ENCODE measurements at regions not wholly inside any gene's neighbourhood (a gene's known extent, or its start where the extent isn't known, plus 50 kb on each side); places are given as distances from the start of the nearest gene placed in this dataset.
"Not testable (repeated sequence)": the region's sequence is repeated elsewhere in the genome, so short reads cannot be mapped to it uniquely, and the experiment has no call there.

DNA sequence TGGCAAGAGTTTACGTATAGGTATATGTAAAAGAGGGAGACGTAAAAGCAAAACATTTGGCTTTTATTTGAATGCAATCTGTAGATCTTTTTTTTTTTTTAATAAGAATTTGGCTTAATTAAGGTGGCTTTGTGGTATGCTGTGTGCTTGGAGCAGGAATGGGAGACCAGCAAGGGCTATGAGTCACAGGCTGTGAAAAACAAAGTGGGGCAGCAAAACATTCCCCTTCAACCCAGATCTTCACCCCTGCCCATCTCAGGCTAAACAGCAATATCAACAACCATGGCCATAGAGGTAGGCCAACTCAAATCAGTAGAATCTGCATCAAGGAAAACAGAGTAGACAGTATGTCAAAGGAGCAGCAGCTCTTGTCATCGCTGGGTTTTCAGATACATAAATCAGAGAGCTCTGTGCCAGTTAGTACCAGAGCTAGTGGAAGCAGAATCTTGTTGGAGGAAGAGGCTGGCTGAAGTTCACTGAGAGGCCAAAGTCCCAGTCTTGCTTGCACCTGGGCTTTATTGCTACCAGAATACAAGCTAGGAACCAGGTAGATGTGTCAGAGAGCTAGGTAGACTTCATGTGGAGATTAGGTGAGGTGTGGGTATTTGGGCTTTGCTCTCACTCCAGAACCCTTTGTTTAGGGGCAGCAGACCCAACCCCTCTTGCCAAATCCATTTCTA, 191.5 kb upstream of the FANCL start:
- DNase-seq: no peak

DNA sequence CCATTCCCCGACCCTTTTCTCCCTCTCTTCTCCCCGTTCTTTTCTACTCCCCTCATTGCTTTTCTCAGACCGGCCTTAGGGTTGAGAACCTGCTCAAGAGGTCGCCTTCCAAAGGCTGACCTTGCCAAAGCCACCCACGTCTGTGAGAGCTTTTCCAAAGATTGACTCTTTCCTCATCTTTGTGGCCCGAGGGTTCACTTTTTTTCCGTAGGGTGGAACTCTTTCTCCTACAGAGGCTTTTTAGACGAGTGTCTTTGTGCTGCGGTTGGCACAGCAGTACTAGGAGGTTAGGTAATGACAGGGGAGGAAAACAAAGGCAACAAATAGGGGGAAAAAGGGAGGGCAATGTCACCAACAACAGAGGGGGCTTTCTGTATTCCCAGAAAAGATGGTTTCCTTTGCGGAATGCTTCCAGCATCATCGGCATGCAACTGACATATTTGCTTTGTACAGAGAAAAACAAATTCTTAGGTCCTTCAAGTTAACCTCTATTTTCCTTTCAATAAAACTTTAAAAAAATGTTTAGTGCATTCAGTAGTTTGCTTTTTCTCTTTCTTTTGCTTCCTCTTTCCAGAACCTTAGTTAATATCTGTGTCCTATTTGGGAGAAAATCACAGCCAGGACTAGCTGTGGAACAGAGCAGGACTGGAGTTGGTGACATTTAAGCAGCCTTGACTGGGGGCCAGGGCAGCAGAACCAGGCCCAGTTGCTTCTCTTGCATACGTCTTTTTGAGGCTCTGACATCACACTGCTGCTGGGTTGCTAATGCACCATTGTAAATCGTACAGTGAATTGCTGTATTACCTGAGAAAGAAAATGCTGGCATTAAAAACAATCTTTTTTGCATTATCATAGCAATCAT, 188.1 kb upstream of the FANCL start:
- peak; percentile 42 for DNase-seq

DNA sequence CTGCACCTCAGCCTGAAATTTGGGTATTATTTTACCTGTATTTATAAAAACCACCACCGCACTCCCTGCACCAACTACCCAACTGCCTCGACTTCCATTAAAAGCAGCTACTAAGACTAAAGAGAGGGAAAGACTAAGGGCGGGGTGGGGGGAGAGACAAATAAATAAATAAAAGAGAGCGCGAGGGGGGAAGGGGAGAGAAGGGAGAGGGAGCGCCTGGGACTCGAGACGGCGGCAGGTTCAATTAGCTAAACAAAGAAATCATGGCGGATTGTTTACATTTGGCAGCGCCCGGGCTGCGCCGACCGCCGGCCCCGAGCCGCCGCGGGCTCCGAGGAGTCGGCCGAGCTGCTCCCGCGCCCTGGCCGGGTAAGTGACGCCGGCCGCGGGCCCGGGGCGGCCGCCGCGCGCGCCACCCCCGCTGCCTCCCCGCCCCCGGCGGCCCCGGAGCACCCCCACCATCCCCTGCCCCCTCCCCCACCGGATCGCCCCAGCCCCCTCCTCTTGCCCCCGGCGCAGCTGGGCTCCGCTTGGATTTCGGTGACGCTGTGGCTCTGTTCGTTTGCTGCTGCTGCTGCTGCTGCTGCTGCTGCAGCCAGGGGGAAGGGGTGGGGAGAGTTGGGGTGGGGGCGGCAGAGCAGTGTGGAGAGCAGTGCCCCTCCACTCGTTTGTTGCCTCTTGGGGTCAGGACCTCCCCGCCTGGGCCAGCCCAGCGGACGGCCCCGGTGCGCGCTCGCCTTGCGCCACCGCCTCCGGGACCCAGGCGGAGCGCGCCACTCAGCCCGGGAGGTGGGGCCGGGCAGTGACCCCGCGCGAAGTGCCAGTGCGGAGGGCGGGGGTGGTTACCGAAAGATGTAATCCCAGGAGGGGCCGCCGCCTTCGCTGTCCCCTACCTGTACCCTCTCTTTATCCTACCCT, 187.2 kb upstream of the FANCL start:
- DNase-seq: peak; percentile 59

DNA sequence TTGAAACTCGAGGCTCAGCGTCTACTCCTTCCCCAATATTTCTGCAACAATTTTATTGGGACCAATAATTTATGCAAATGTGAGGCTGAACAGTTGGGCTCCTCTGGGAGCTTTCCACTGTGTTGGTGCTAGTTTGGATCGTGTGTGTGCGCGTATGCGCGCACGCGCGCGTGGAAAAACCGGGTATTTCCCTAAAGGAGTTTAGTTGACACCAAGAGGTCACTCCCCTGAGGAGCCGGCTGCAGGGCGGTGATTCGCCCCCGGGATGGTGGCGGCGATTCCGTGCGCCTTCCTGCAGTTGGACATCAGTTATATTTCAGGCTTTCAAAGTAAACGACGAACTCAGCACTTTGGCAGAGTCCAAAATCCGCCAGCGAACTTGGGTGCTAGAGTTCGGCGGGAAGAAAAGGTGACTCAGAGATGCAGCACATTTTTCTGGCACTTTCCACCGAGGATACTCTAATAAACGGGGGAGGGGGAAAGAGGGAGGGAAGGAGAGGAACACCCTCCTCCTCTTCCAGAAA, 186.5 kb upstream of the FANCL start:
- DNase-seq: peak; percentile 59

DNA sequence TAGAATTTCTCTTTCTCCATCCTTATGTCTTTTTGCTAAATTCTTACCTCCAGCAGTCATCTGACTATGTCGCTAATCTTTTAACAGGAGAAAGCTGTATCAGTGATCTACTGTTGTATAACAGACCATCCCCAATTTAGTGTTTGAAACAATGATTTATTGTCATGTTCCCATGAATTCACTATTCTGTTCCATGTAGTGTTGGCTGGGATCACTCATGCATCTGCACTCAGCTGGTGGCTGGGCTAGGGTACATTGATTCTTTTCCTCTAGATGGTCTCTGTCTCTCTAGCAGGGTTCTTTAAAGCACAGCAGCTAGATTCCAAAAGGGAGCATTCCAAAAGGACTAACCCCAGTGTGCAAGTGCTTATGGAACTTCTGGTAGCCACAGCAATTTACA, 184.2 kb upstream of the FANCL start:
- DNase-seq: no peak

DNA sequence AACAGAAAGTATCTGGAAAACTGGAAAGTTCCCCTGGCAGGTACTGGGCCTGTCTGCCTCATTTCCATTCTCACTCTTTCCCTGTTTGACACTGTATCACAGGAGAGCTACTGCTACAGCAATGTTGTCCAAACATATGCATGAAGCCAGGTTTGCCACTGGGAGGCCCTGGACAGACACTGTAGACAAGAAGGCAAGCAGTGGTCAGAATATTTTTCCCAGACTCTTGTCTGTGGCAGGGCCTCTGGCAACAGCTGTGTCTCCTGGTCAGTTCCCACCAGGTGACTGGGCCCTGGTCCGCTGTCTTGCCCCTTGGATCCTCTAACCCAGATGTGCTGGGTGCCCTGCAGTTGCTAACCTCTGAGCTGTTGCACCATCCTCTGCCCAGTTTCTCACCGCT, 178.9 kb upstream of the FANCL start:
- no peak for DNase-seq

DNA sequence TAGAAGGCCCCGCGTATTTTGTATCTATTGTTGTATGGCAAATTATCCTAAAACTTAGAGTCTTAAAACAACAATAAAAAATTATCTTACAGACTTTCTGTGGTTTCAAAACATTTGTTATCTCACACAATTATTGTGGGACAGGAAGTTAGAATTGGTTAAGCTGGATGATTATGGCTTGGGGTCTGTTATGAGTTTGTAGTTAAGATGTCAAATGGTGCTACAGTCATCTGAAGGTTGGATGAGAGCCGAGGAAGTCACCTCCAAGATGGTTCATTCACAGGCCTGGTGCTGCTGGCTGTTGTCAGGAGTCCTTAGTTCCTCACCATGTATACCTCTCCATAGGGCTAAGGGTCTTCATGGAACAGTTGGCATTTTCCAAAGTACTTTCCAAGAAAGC, 175.6 kb upstream of the FANCL start:
- DNase-seq: no peak

DNA sequence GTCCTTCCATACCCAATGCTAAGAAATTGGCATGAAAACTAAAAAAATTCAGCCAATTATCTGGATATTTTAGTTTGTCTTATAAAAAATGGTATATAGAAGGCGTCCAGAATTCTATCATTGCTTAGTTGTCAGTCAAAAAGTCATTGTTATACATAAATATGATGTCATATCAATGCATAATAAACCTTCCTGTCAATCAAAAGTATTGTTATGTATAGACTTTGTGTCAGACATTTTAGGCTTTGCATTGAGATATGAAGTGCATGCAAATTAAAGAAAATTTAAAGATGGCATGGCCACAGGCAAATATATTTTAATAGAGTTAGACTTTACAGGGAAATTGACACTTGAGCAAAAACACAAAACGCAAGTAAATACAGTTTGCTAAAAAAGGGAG, 173.4 kb upstream of the FANCL start:
- DNase-seq: no peak

DNA sequence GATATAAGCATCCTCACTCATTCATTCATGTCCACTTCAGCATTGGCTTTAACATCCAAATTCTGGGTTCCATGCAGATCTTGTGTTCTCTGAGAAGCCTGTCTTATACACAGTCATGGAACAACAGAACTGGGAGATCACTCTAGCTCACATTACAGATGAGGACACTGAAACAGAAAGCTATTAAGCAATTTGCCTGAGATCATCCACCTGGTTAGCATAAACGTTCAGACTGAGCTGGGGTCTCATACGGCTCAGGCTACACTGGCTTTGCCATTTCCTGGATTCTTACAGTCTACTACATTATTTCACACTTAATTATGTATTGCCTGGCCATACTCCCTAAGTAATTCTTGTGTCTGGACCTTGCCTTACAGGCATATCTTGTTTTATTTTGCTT, 169.4 kb upstream of the FANCL start:
- DNase-seq: no peak

DNA sequence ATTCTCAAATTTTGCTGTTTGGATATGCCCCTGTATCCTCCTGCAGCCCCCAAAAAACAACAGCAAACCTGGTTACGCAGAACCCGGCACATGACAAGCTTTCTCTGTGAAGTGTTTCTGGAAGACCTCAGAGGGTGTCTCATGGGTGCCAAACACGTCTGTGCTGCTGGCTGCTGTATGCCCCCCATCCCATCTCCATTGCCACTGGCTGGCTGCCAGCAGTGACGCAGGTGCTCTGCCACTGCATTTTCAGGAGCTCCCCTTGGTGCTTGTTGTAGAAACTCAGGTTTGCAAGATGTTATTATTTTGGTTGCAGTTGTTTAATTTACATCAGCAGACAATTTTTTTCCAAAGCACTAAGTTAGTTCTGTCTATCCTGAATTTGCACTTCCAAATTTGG, 166.4 kb upstream of the FANCL start:
- no peak for DNase-seq

DNA sequence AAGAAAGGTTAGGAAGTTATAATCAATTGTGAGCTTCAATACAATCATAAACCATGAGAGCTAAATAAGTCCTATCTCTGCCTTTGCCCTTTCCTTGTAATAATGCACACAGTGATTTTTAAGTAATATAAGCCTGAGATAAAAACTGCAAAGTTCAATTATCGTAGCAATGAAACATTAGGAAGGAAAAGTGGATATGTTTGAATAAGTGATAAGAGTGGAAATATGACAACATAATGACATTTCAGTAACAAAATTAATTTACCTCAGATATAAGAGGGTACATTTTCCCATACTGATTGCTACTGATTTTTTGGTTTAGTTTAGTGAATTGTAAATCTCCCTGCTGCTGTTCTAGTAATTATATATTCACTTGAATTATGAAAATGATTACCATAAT, 164.2 kb upstream of the FANCL start:
- no peak for DNase-seq

DNA sequence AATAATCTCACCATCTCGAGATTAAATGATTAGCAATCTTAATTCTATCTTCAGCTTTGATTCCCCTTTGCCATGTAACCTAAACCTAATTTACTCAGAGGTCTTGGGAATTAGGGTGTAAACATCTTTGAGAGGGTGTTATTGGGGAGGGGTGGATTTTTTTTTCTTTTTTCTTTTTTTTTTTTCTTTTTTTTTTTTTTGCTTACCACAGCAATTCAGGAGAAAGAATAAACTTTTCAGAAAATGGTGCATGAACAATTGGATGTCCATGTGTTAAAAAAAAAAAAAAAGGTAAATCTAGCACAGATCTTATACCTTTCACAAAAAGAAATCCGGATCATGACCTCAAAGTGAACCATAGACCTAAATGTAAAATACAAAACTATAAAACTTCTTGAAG, 160.8 kb upstream of the FANCL start:
- DNase-seq: no peak

DNA sequence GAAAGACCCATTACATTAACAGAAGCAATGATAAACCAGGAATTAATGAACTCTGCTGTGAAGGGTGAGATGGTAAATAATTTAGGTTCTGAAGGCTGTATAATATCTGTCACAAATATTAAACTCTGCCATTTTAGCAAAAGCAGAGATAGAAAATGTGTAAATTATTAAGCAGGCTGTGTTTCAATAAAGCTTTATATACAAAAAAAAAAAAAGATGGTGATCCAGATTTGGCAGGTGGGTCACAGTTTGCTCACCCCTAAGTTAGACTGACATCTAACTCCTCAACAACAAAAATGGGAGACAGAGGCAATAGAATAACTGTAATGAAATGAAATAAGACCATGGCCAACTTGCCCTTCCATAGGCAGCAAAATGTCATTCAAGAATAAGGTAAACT, 157.3 kb upstream of the FANCL start:
- DNase-seq: no peak

DNA sequence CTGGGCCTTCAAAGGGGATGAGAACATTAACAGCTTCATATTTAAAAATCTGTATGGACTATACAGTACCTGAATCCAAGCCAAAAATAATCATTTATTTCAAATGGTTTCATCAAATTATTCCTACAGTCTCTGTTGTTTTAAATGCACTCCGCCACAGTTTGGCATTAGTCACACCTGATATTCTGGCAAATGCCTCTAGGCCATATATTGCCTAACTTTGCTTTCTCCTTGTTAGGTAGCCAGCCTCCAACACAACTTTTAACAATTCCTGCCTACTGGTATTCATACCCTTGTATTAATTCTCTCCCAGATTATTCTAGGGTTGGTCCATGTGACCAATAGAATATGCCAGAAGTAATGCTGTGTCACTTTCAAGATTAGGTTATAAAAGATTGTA, 146.6 kb upstream of the FANCL start:
- no peak for DNase-seq

DNA sequence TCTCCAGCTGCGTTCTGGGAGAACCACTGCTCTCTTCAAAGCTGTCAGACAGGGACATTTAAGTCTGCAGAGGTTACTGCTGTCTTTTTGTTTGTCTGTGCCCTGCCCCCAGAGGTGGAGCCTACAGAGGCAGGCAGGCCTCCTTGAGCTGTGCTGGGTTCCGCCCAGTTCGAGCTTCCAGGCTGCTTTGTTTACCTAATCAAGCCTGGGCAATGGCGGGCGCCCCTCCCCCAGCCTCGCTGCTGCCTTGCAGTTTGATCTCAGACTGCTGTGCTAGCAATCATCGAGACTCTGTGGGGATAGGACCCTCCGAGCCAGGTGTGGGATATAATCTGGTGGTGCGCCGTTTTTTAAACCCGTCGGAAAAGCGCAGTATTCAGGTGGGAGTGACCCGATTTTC, 145.8 kb upstream of the FANCL start:
- not testable (repeated sequence) for DNase-seq

DNA sequence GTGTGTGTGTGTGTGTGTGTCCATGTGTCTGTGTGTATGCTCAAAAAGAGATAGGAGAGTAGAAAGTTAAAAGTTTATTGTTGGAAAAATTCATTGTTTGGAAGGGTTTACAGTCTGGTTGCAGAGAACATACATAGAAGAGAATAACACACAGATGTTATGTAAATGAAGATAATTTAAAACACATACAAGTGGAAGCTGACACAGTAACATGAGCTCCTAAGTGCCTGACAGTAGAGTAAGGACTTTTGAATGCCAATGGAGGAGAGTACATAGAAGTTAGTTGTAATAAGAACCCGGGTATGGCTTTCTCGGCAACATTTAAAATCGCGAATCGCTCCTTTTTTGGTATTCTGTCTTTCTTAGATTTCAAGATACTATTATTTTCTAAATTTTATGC, 137.0 kb upstream of the FANCL start:
- DNase-seq: no peak

DNA sequence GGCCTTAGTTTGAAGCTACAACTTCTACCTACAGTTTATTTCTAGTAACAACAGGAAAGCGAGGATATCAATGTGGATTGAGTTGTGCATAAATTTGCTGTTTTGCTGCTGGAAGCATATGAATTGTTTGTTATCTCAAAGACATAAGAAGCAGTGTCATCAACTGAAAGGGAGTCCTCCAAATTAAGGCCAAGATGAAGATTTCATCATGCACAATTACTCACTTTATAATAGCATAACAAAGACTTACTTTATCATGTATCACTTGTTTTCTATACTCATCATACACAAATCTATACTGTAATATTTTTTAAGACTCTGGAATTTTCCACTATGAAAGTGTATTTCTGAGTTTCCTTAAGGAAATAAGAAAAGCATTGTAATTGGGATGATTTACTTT, 136.1 kb upstream of the FANCL start:
- DNase-seq: no peak

DNA sequence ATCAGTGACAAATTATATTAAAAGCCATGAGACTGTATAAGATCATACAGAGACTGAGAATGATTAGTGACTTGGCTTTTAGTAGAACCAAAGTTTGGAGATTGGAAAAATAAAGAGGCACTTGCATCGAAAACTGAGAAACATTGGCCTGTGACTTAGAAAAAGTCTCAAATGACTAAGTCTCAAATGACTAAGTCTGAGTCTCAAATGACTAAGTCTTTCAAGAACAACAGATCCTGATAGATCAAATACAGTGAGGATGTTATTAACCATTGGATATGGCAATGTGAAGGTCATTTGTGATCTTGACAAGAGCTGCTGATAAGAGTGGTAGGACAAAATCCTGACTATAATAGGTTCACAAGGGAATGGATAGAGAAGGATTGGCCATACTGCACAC, 135.5 kb upstream of the FANCL start:
- DNase-seq: no peak

DNA sequence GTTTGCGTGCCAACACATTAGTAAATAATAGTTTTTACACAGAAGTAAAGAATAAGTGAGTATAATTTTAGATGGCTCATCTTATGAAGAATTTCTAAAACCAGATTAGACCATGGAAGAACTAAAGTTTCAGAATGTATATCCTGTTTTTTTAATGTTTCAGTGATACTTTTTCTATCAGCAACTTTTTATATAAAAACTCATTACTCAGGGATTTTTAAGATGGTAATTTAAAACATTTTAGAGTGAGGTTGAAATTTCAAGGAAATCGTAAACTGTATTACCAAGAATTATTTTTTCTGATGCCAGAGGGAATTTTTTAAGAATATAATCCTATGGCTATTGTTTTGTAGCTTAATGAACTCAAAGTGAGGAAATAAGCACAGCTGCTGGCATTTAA, 128.5 kb upstream of the FANCL start:
- DNase-seq: no peak

DNA sequence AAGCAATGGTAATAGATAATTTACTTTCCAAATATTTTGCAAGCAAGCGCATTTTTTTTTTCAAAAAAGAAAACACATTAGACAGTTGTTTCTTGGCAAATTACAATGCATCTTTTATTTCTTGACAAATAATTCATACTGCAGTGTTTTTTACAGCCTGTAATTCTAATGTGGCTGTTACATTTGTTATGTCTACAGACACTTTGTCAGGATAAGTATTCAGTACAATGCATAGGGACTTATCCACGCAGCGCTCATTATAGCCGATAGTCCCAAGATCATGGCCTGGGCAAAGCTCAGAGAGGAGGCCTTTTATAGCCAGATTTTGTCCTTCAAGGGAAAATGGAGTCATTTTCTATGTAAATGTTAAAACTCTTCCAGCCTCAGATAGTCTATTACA, 123.0 kb upstream of the FANCL start:
- DNase-seq: no peak

DNA sequence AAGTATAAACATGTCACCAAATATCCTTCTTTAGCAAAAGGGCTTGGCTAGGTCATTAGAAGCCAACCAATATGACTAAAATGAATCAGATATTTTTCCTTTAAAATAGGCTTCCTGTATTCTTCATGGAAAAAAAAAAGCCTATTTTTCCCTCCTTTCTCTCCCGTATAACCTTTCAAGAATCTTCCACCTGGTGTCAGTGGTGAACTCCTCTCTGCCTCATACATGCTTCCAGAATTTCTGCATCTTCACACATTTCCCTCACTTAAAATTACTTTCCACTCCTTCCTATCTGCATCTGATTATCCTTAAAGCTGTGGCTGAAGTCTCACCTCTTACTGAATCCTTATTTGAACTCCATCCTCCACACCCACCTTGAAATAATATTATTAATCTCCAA, 116.9 kb upstream of the FANCL start:
- DNase-seq: no peak

DNA sequence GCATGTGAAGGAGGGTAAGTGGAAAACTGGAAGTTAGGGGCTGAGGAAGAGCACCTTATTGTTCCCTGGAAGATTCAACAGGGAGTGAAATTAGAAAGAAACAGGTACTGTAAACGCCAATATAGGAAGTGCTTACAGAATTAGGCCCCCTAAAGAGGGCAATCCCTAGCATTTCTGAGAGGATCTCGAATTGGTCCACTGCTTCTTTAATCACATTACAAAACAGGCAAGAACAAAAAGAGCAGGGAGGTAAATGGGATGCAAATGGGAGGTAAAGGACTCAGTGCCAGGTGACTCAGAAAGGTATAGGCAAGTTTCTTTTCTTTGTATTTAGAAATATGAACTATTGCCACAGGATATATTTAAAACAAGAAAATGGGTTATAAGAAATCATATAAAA, 116.4 kb upstream of the FANCL start:
- no peak for DNase-seq

DNA sequence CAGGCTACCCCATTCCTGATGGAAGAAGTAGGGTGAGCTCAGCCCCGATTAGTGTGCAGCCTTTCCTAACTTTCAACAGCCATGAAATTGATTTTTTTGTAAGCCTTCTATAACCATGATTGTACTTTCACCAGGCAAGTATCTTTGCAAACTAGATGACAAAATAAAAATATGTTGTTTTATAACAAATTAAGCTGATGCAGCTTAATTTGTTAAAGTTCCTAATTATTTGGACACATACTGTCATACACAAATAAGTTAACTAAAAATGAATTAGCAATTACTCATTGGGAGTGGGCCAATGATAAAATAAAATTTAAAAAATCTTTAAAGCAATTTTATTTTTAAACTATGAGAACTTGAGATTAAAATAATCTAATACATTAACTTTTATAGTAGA, 113.1 kb upstream of the FANCL start:
- DNase-seq: no peak
